HEK293 (cell line): ENCODE measurements at regions not wholly inside any gene's neighbourhood (a gene's known extent, or its start where the extent isn't known, plus 50 kb on each side); places are given as distances from the start of the nearest gene placed in this dataset.

Source experiments
- TF ChIP-seq, protein P1 (sequence below): IDR thresholded peaks from 2 replicates; pipeline ENCODE4 v1.6.1; 2011; ENCODE audit warnings: mild to moderate bottlenecking, low read depth, low read length, borderline replicate concordance
- TF ChIP-seq, protein P2 (sequence below): fragments of 450-650 bp; formaldehyde crosslinking; conservative IDR thresholded peaks from 2 replicates; pipeline ENCODE4 v1.5.1; 2016; ENCODE audit warnings: low read depth, missing biosample characterization, missing genetic modification characterization
- TF ChIP-seq, protein P3 (sequence below): fragments of 450-650 bp; formaldehyde crosslinking; IDR thresholded peaks from 2 replicates; pipeline ENCODE4 v1.5.1; 2016; ENCODE audit warnings: missing biosample characterization, missing genetic modification characterization

DNA sequence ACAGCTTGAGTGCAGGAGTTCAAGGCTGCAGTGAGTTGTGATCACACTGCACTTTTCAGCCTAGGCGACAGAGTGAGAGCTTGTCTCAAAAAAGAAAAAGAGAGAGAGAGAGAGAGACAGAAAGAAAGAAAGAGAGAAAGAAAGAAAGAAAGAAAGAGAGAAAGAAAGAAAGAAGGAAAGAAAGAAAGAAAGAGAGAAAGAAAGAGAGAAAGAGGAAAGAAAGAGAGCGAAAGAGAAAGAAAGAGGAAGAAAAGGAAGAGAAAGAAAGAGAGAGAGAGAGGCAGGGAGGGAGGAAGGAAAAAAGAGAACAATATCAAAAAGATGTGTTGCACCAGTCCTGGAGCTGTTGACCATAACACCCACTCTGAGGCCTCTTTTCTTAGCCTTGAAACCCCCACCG is 89.8 kb upstream of the MBOAT2 start:
- TF ChIP-seq, protein P1, sequence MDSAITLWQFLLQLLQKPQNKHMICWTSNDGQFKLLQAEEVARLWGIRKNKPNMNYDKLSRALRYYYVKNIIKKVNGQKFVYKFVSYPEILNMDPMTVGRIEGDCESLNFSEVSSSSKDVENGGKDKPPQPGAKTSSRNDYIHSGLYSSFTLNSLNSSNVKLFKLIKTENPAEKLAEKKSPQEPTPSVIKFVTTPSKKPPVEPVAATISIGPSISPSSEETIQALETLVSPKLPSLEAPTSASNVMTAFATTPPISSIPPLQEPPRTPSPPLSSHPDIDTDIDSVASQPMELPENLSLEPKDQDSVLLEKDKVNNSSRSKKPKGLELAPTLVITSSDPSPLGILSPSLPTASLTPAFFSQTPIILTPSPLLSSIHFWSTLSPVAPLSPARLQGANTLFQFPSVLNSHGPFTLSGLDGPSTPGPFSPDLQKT = no peak
- TF ChIP-seq, protein P2, sequence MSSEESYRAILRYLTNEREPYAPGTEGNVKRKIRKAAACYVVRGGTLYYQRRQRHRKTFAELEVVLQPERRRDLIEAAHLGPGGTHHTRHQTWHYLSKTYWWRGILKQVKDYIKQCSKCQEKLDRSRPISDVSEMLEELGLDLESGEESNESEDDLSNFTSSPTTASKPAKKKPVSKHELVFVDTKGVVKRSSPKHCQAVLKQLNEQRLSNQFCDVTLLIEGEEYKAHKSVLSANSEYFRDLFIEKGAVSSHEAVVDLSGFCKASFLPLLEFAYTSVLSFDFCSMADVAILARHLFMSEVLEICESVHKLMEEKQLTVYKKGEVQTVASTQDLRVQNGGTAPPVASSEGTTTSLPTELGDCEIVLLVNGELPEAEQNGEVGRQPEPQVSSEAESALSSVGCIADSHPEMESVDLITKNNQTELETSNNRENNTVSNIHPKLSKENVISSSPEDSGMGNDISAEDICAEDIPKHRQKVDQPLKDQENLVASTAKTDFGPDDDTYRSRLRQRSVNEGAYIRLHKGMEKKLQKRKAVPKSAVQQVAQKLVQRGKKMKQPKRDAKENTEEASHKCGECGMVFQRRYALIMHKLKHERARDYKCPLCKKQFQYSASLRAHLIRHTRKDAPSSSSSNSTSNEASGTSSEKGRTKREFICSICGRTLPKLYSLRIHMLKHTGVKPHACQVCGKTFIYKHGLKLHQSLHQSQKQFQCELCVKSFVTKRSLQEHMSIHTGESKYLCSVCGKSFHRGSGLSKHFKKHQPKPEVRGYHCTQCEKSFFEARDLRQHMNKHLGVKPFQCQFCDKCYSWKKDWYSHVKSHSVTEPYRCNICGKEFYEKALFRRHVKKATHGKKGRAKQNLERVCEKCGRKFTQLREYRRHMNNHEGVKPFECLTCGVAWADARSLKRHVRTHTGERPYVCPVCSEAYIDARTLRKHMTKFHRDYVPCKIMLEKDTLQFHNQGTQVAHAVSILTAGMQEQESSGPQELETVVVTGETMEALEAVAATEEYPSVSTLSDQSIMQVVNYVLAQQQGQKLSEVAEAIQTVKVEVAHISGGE = no peak
- TF ChIP-seq, protein P3, sequence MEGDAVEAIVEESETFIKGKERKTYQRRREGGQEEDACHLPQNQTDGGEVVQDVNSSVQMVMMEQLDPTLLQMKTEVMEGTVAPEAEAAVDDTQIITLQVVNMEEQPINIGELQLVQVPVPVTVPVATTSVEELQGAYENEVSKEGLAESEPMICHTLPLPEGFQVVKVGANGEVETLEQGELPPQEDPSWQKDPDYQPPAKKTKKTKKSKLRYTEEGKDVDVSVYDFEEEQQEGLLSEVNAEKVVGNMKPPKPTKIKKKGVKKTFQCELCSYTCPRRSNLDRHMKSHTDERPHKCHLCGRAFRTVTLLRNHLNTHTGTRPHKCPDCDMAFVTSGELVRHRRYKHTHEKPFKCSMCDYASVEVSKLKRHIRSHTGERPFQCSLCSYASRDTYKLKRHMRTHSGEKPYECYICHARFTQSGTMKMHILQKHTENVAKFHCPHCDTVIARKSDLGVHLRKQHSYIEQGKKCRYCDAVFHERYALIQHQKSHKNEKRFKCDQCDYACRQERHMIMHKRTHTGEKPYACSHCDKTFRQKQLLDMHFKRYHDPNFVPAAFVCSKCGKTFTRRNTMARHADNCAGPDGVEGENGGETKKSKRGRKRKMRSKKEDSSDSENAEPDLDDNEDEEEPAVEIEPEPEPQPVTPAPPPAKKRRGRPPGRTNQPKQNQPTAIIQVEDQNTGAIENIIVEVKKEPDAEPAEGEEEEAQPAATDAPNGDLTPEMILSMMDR = no peak
